VCaP (cell line): ENCODE measurements at regions not wholly inside any gene's neighbourhood (a gene's known extent, or its start where the extent isn't known, plus 50 kb on each side); places are given as distances from the start of the nearest gene placed in this dataset.

Experiments used
- H3K27ac ChIP-seq: fragments of 450-650 bp; 2 replicates; pipeline ENCODE4 v1.5.1; 2017
- TF ChIP-seq, protein P1 (sequence below): fragments of 450-650 bp; conservative IDR thresholded peaks from 2 replicates; pipeline ENCODE4 v1.5.1; 2017; ENCODE audit warnings: mild to moderate bottlenecking, moderate library complexity

GRCh38 chr1:191290441-191290840, 812.8 kb upstream of the BRINP3 start:
- no peak overlapping the region for H3K27ac ChIP-seq
- TF ChIP-seq, protein P1, sequence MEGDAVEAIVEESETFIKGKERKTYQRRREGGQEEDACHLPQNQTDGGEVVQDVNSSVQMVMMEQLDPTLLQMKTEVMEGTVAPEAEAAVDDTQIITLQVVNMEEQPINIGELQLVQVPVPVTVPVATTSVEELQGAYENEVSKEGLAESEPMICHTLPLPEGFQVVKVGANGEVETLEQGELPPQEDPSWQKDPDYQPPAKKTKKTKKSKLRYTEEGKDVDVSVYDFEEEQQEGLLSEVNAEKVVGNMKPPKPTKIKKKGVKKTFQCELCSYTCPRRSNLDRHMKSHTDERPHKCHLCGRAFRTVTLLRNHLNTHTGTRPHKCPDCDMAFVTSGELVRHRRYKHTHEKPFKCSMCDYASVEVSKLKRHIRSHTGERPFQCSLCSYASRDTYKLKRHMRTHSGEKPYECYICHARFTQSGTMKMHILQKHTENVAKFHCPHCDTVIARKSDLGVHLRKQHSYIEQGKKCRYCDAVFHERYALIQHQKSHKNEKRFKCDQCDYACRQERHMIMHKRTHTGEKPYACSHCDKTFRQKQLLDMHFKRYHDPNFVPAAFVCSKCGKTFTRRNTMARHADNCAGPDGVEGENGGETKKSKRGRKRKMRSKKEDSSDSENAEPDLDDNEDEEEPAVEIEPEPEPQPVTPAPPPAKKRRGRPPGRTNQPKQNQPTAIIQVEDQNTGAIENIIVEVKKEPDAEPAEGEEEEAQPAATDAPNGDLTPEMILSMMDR, result no peak

DNA sequence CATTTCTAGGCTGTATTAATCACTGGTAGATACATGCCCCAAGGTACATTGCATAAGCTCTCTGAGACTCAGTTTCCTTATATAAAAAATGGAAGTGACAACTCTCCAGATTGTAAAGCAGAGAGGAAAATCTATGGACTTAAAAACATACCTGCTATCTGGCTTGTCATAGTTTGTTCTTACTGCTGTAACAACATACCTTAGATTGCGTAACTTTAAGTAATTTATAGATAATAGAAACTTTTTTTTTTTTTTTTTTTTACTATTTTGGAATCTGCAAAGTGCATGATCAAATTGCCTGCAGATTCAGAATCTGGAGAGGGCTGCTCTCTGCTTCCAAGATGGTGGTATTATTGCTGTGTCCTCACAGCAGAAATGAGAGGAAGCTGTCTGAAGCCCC, 827.7 kb upstream of the BRINP3 start:
- TF ChIP-seq, protein P1, result no peak
- no peak overlapping the region for H3K27ac ChIP-seq

DNA sequence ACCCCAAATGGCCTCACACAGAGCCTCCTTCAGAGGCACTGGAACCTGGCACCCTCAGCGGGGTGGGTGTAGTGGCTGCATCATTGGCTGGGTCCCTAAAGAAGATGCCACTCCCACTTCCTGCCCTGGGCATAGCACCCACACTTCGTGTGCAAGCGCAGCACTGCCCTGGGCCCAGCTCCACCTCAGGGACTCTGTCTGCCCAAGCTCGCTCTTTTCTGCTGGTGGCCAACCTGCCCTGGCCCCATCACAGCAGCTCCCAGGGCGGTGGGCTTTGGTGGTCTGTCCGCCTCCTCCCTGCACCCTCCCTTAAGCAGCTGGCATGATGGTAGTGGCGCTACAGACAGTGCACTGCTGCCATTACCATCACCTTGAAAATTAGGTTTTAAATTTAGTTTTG, 829.3 kb upstream of the BRINP3 start:
- no peak overlapping the region for H3K27ac ChIP-seq
- TF ChIP-seq, protein P1, result no peak

GRCh38 chr1:191320062-191320461, 838.2 kb upstream of the RGS18 start:
- TF ChIP-seq, protein P1, result no peak
- no peak overlapping the region for H3K27ac ChIP-seq

DNA sequence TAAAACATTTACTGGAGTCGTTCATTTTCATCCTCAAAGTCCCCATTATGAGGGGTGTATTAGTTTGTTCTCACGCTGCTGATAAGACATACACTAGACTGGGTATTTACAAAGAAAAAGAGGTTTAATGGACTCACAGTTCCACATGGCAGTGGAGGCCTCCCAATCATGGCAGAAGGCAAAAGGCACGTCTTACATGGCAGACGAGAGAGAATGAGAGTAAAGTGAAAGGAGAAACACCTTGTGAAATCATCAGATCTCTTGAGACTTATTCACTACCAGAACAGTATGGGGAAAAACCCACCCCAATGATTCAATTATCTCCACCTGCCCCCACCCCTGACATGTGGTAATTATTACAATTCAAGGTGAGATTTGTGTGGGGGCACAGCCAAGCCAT, 830.4 kb upstream of the RGS18 start:
- TF ChIP-seq, protein P1, result no peak
- H3K27ac ChIP-seq, result no peak overlapping the region

GRCh38 chr1:191343816-191344215, 814.4 kb upstream of the RGS18 start:
- TF ChIP-seq, protein P1, result no peak
- no peak overlapping the region for H3K27ac ChIP-seq

DNA sequence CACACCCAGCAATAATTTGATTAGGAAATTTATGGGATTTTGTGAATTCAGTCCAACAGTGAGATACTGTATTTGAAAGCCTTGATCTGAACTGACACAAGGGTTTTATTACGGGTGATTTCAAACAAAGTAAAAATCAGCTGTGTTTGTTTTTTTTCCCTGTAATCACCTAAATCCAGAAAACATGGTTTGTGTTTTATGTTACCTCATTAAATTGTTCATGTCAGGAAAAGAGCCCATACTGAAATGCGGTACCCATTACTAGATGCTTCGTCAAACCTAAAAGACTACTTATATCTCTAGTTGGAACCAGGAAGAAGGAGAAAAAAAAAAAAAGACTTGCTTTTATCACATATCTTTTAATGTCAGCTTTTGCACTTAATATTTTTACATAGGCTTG, 811.9 kb upstream of the RGS18 start:
- no peak overlapping the region for H3K27ac ChIP-seq
- TF ChIP-seq, protein P1, result no peak

DNA sequence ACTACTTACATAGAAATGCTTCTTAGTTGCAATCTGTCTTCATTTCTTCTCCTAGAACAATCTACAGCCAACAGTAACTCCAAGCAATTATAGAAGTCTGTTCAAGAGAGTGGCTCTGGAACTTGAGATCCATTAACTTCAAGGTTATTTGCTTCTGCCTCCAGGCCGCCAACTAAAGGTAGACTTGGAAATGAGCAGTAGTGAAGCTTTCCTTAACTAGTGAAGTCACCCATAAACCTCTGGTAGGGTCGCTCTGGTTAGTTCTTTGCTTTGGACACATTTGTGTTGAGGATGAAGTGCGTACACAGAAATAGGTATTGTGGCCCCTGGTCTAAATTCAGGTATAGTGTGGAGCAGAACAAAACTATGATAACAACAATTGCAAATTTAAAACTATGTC, 809.9 kb upstream of the RGS18 start:
- TF ChIP-seq, protein P1, result no peak
- H3K27ac ChIP-seq, result no peak overlapping the region
